NCI-H1092 (cell line): ENCODE measurements at regions not wholly inside any gene's neighbourhood (a gene's known extent, or its start where the extent isn't known, plus 50 kb on each side); places are given as distances from the start of the nearest gene placed in this dataset.

Experiments
- DNase-seq: peaks from one replicate; lab custom pipeline; 2025; lab: John Stamatoyannopoulos, UW

- DNase-seq, result no peak
These were observed 537.7 kb downstream of the MCTP2 start for GRCh38 chr15:94769089-94769488.

GRCh38 chr15:94770199-94770598 is 538.8 kb downstream of the MCTP2 start:
- no peak for DNase-seq

GRCh38 chr15:94777037-94777436 is 545.7 kb downstream of the MCTP2 start:
- DNase-seq, result no peak

GRCh38 chr15:94778840-94779239 is 547.5 kb downstream of the MCTP2 start:
- no peak for DNase-seq

- DNase-seq, result no peak
These were observed 548.8 kb downstream of the MCTP2 start for GRCh38 chr15:94780166-94780565.

GRCh38 chr15:94785091-94785490 is 553.7 kb downstream of the MCTP2 start:
- DNase-seq, result no peak

- DNase-seq, result no peak
These were observed 559.6 kb downstream of the MCTP2 start for GRCh38 chr15:94791008-94791407.

GRCh38 chr15:94791510-94791909 is 560.1 kb downstream of the MCTP2 start:
- DNase-seq, result no peak

GRCh38 chr15:94792196-94792595 is 560.8 kb downstream of the MCTP2 start:
- no peak for DNase-seq

GRCh38 chr15:94793207-94793606 is 561.8 kb downstream of the MCTP2 start:
- DNase-seq, result no peak

GRCh38 chr15:94793641-94794040 is 562.3 kb downstream of the MCTP2 start:
- DNase-seq, result no peak

GRCh38 chr15:94804613-94805012 is 573.3 kb downstream of the MCTP2 start:
- DNase-seq, result no peak

GRCh38 chr15:94815110-94815731 is 583.9 kb downstream of the MCTP2 start:
- no peak for DNase-seq

GRCh38 chr15:94815914-94816313 is 584.6 kb downstream of the MCTP2 start:
- no peak for DNase-seq

- DNase-seq, result no peak
These were observed 598.8 kb downstream of the MCTP2 start for GRCh38 chr15:94829887-94830884.

GRCh38 chr15:94834000-94834399 is 602.6 kb downstream of the MCTP2 start:
- DNase-seq, result no peak

GRCh38 chr15:94834494-94834893 is 603.1 kb downstream of the MCTP2 start:
- DNase-seq, result no peak

- DNase-seq, result no peak
These were observed 606.9 kb downstream of the MCTP2 start for GRCh38 chr15:94838281-94838680.

GRCh38 chr15:94840794-94841783 is 609.7 kb downstream of the MCTP2 start:
- no peak for DNase-seq

- no peak for DNase-seq
These were observed 611.7 kb downstream of the MCTP2 start for GRCh38 chr15:94843060-94843459.

GRCh38 chr15:94844198-94844537 is 612.8 kb downstream of the MCTP2 start:
- no peak for DNase-seq
